ENCODE measurements at regions not wholly inside any gene's neighbourhood (a gene's known extent, or its start where the extent isn't known, plus 50 kb on each side); places are given as distances from the start of the nearest gene placed in this dataset.

GRCh38 chr5:8844847-8845246, 701.0 kb downstream of the SEMA5A start:
- TF ChIP-seq CTCF (optimal IDR thresholded peaks at IDR 0.05 in 1 of 3, IDR thresholded peaks at IDR 0.05 in 1 of 3, conservative IDR thresholded peaks at IDR 0.05 in 1 of 3; ENCODE audit: extremely low read depth in 1 of 3, insufficient read depth in 2 of 3, low read length in 3 of 3) (no peak), EZH2 (IDR thresholded peaks at IDR 0.05; ENCODE audit: low read length) (no peak)

Measured in keratinocyte (primary cell).